ENCODE measurements at regions not wholly inside any gene's neighbourhood (a gene's known extent, or its start where the extent isn't known, plus 50 kb on each side); places are given as distances from the start of the nearest gene placed in this dataset.

DNA sequence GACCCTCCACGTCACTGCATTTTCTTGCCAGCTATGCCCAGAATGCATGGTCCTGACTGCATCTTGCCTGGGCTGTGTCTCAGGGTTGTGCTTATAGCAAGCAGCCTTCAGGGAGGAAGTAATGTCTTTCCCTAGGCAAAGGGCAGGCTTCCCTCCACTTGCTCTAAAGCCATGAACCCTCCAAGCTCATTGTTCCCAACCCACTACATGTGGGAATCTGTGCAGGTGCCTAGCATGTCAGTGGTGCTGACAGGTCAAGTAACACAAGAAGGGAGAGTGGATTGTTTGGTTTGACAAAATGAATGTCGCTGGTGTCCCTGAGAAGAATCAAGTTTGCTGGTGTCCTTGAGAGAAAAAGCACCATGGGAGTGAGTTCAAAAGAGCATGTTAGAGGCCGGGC, 53.9 kb upstream of the UCN3 start:
- Histone ChIP-seq H3K9me3 (ENCODE audit: control insufficient read depth, insufficient read depth, low read depth, low read length) (no peaks in the 10 kb centered on the region), H3K27me3 (ENCODE audit: control insufficient read depth, insufficient read depth, low read length) (no peaks in the 10 kb centered on the region), H3K4me2 (ENCODE audit: extremely low read depth, insufficient read depth, low read length) (no peak overlapping the region), H3K4me3 (replicated peaks in 1 of 4; ENCODE audit: control extremely low read depth in 1 of 4, insufficient read depth in 1 of 4, low read depth in 3 of 4, low read length in 4 of 4) (no peak overlapping the region), H2AFZ (ENCODE audit: low read length) (no peak overlapping the region), H3K27ac (ENCODE audit: insufficient read depth, low read length) (no peak overlapping the region), H3K79me2 (ENCODE audit: control insufficient read depth, insufficient read depth, low read length) (no peaks in the 10 kb centered on the region), H3K36me3 (ENCODE audit: control insufficient read depth, insufficient read depth, low read length) (no peaks in the 10 kb centered on the region), H3K4me1 (ENCODE audit: control insufficient read depth, extremely low read depth, insufficient read depth, low read length) (no peaks in the 10 kb centered on the region), H3K9ac (ENCODE audit: insufficient read depth, low read length) (no peak overlapping the region), H4K20me1 (ENCODE audit: control insufficient read depth, extremely low read depth, insufficient read depth, low read length) (no peaks in the 10 kb centered on the region)
- TF ChIP-seq EZH2 (IDR thresholded peaks at IDR 0.05; ENCODE audit: low read length, missing control alignments) = no peak
- TF ChIP-seq, protein P1, sequence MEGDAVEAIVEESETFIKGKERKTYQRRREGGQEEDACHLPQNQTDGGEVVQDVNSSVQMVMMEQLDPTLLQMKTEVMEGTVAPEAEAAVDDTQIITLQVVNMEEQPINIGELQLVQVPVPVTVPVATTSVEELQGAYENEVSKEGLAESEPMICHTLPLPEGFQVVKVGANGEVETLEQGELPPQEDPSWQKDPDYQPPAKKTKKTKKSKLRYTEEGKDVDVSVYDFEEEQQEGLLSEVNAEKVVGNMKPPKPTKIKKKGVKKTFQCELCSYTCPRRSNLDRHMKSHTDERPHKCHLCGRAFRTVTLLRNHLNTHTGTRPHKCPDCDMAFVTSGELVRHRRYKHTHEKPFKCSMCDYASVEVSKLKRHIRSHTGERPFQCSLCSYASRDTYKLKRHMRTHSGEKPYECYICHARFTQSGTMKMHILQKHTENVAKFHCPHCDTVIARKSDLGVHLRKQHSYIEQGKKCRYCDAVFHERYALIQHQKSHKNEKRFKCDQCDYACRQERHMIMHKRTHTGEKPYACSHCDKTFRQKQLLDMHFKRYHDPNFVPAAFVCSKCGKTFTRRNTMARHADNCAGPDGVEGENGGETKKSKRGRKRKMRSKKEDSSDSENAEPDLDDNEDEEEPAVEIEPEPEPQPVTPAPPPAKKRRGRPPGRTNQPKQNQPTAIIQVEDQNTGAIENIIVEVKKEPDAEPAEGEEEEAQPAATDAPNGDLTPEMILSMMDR (conservative IDR thresholded peaks at IDR 0.05 in 1 of 2, IDR thresholded peaks at IDR 0.05 in 1 of 2; ENCODE audit: low read depth in 1 of 2, low read length in 2 of 2) = no peak
- DNase-seq (ENCODE audit: low read depth in 2 of 2) = no peak

DNA sequence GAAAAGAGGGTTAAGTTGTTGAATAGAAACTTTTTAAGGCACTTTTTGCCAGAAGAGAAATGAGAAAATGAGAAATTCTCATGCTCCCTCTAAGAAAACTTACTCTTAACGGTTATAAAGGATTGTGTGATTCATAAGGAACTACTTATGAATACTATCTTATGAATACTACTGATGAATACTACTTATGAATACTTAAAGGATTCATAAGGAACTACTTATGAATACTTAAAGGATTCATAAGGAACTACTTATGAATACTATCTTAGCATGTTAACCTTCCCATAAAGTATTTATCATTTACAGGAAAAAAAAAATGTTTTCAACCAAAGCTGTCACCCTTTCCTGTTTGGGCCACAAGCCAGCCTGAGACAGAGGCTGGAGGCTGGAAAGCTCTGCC, 53.1 kb upstream of the UCN3 start:
- Histone ChIP-seq H3K4me3 (replicated peaks in 1 of 4; ENCODE audit: control extremely low read depth in 1 of 4, insufficient read depth in 1 of 4, low read depth in 3 of 4, low read length in 4 of 4) (no peak overlapping the region), H3K9ac (ENCODE audit: insufficient read depth, low read length) (no peak overlapping the region), H3K36me3 (ENCODE audit: control insufficient read depth, insufficient read depth, low read length) (no peaks in the 10 kb centered on the region), H3K27ac (ENCODE audit: insufficient read depth, low read length) (no peak overlapping the region), H2AFZ (ENCODE audit: low read length) (no peak overlapping the region), H3K79me2 (ENCODE audit: control insufficient read depth, insufficient read depth, low read length) (no peaks in the 10 kb centered on the region), H3K27me3 (ENCODE audit: control insufficient read depth, insufficient read depth, low read length) (no peaks in the 10 kb centered on the region), H3K4me1 (ENCODE audit: control insufficient read depth, extremely low read depth, insufficient read depth, low read length) (no peaks in the 10 kb centered on the region), H3K9me3 (ENCODE audit: control insufficient read depth, insufficient read depth, low read depth, low read length) (no peaks in the 10 kb centered on the region), H3K4me2 (ENCODE audit: extremely low read depth, insufficient read depth, low read length) (no peak overlapping the region), H4K20me1 (ENCODE audit: control insufficient read depth, extremely low read depth, insufficient read depth, low read length) (no peaks in the 10 kb centered on the region)
- no peak for DNase-seq (ENCODE audit: low read depth in 2 of 2)
- TF ChIP-seq, protein P1 (conservative IDR thresholded peaks at IDR 0.05 in 1 of 2, IDR thresholded peaks at IDR 0.05 in 1 of 2; ENCODE audit: low read depth in 1 of 2, low read length in 2 of 2) = no peak
- no peak for TF ChIP-seq EZH2 (IDR thresholded peaks at IDR 0.05; ENCODE audit: low read length, missing control alignments)

DNA sequence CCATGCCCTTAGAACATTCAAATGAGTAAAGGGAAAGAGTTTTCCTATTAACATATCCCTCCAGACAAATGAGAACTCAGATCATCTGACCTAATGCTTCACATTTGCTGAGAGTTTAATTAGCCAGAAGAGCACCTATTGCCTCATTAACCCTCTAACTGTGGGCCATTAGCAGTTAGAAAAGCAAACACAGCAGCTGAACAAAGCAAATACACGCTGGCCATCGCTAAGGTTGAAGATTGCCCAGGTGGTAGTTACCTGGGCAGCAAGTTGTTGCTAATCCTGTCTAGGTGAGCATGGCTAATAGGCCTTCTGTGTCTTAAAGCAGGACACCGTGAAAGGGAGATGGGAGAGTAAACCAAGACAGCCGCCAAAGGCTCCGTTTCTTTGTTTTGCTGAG, 49.9 kb upstream of the UCN3 start:
- Histone ChIP-seq H2AFZ (ENCODE audit: low read length) (no peak overlapping the region), H3K79me2 (ENCODE audit: control insufficient read depth, insufficient read depth, low read length) (no peaks in the 10 kb centered on the region), H4K20me1 (ENCODE audit: control insufficient read depth, extremely low read depth, insufficient read depth, low read length) (no peaks in the 10 kb centered on the region), H3K36me3 (ENCODE audit: control insufficient read depth, insufficient read depth, low read length) (no peaks in the 10 kb centered on the region), H3K4me1 (ENCODE audit: control insufficient read depth, extremely low read depth, insufficient read depth, low read length) (peaks cover 3% of the 10 kb centered on the region), H3K27me3 (ENCODE audit: control insufficient read depth, insufficient read depth, low read length) (no peaks in the 10 kb centered on the region), H3K9ac (ENCODE audit: insufficient read depth, low read length) (no peak overlapping the region), H3K4me2 (ENCODE audit: extremely low read depth, insufficient read depth, low read length) (no peak overlapping the region), H3K4me3 (replicated peaks in 1 of 4; ENCODE audit: control extremely low read depth in 1 of 4, insufficient read depth in 1 of 4, low read depth in 3 of 4, low read length in 4 of 4) (no peak overlapping the region), H3K9me3 (ENCODE audit: control insufficient read depth, insufficient read depth, low read depth, low read length) (no peaks in the 10 kb centered on the region), H3K27ac (ENCODE audit: insufficient read depth, low read length) (no peak overlapping the region)
- TF ChIP-seq, protein P1 (conservative IDR thresholded peaks at IDR 0.05 in 1 of 2, IDR thresholded peaks at IDR 0.05 in 1 of 2; ENCODE audit: low read depth in 1 of 2, low read length in 2 of 2) = no peak
- TF ChIP-seq EZH2 (IDR thresholded peaks at IDR 0.05; ENCODE audit: low read length, missing control alignments) = no peak
- no peak for DNase-seq (ENCODE audit: low read depth in 2 of 2)
